ENCODE measurements at regions not wholly inside any gene's neighbourhood (a gene's known extent, or its start where the extent isn't known, plus 50 kb on each side); places are given as distances from the start of the nearest gene placed in this dataset.

GRCh38 chr9:84177407-84177806 is 163.2 kb downstream of the SLC28A3 start:
- ChIA-PET CTCF (interaction anchor here (0.6 kb wide), 1 partner anchor 35 kb away, joined by 4 read pairs; no protein-coding TSS in a partner anchor), POLR2A (ENCODE audit: low non-redundant PET) (no interaction called here)
- no peak for DNase-seq (ENCODE audit: low spot score)
- no peak for TF ChIP-seq CTCF (conservative IDR thresholded peaks at IDR 0.05; ENCODE audit: low read depth)
- no peak overlapping the region for H3K27ac ChIP-seq

DNA sequence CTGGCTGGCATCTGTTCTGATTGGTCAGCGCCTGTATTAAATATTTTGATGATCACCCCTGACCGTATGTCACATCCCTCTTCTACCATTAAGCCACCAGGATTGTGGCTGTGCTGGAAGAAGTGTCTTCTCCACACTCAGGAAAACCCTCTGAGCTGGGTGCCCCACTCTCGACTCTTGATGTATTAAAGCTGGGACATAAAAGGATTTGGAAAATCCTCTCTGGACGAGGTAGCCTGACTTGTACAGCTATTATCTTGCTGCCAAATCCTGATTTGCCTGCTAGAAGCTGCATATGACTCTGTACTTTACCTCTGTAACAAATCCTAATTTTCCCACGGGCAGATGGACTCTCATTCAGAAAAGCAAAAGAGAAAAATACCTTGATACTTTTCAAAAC is 161.0 kb downstream of the SLC28A3 start:
- POLR2A ChIA-PET (ENCODE audit: low non-redundant PET): no interaction called here
- CTCF ChIA-PET: no interaction called here
- no peak for TF ChIP-seq CTCF (conservative IDR thresholded peaks at IDR 0.05; ENCODE audit: low read depth)
- no peak overlapping the region for H3K27ac ChIP-seq
- no peak for DNase-seq (ENCODE audit: low spot score)

GRCh38 chr9:84187090-84187489 is 153.5 kb downstream of the SLC28A3 start:
- CTCF ChIA-PET: interaction anchor here (0.6 kb wide), 1 partner anchor 1641 kb away, joined by 3 read pairs; no protein-coding TSS in a partner anchor
- POLR2A ChIA-PET (ENCODE audit: low non-redundant PET): no interaction called here

DNA sequence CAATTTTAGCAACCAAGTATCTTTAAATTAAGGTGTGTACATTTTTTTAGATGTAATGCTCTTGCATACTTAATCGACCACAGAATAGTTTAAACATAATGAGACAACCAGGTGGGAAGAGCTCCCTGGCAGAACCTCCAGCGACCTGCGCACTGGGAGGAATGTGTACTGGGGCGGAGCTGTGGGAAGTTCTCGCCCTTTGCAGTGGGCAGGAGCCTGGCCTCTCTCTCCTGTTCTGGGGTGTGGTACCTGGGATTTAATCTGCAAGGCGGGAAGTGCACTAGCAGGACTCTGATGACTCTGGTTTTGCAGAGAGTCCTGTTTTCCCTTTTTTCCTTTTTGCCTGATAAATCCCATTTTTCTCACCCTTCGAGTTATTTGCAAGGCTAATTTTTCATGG is 150.7 kb downstream of the SLC28A3 start:
- DNase-seq (ENCODE audit: low spot score): no peak
- no peak overlapping the region for H3K27ac ChIP-seq
- CTCF ChIA-PET: interaction anchor here (0.7 to 1.0 kb wide), 2 partner anchors 15 to 269 kb away, joined by 3 to 4 read pairs; partner anchors contain the start of gene KIF27
- TF ChIP-seq CTCF (conservative IDR thresholded peaks at IDR 0.05; ENCODE audit: low read depth): no peak
- POLR2A ChIA-PET (ENCODE audit: low non-redundant PET): no interaction called here

More at GRCh38 chr9:84187090-84187489, 153.5 kb downstream of the SLC28A3 start:
- no peak overlapping the region for H3K27ac ChIP-seq
- DNase-seq (ENCODE audit: low spot score): no peak
- no peak for TF ChIP-seq CTCF (conservative IDR thresholded peaks at IDR 0.05; ENCODE audit: low read depth)

GRCh38 chr9:84190411-84190810 is 150.1 kb downstream of the SLC28A3 start:
- no peak for TF ChIP-seq CTCF (conservative IDR thresholded peaks at IDR 0.05; ENCODE audit: low read depth)
- no peak for DNase-seq (ENCODE audit: low spot score)
- H3K27ac ChIP-seq: no peak overlapping the region
- CTCF ChIA-PET: interaction anchor here (1.0 kb wide), 1 partner anchor 15 kb away, joined by 4 read pairs; no protein-coding TSS in a partner anchor
- POLR2A ChIA-PET (ENCODE audit: low non-redundant PET): no interaction called here

- no peak for DNase-seq (ENCODE audit: low spot score)
- no peak for TF ChIP-seq CTCF (conservative IDR thresholded peaks at IDR 0.05; ENCODE audit: low read depth)
- ChIA-PET CTCF (no interaction called here), POLR2A (ENCODE audit: low non-redundant PET) (no interaction called here)
- H3K27ac ChIP-seq: no peak overlapping the region
Measured at GRCh38 chr9:84206801-84207370, 133.7 kb downstream of the SLC28A3 start.
